Upper lobe of right lung (tissue), 1 donor: ENCODE measurements at regions not wholly inside any gene's neighbourhood (a gene's known extent, or its start where the extent isn't known, plus 50 kb on each side); places are given as distances from the start of the nearest gene placed in this dataset.
A peak's percentile ranks its signal among the peaks of the same experiment; 100 is the strongest.
"Not testable (repeated sequence)": the region's sequence is repeated elsewhere in the genome, so short reads cannot be mapped to it uniquely, and the experiment has no call there.

Experiments used
- ATAC-seq: fragments of 200-7000 bp; cut with Tn5 transposase; one replicate; pipeline ENCODE4 v1.9.1; 2020; ENCODE audit warnings: mild to moderate bottlenecking, moderate library complexity
- DNase-seq: peaks from one replicate; pipeline ENCODE4 v3.0.0-alpha.2; 2020
- H3K27ac ChIP-seq: fragments of 200-600 bp; one replicate; pipeline ENCODE4 v1.8.0; 2022
- H3K27me3 ChIP-seq: fragments of 200-600 bp; one replicate; pipeline ENCODE4 v1.8.0; 2022; ENCODE audit warnings: mild to moderate bottlenecking
- H3K36me3 ChIP-seq: fragments of 200-600 bp; one replicate; pipeline ENCODE4 v1.8.0; 2022
- H3K4me1 ChIP-seq: fragments of 200-600 bp; one replicate; pipeline ENCODE4 v1.8.0; 2022
- H3K4me3 ChIP-seq: fragments of 200-600 bp; one replicate; pipeline ENCODE4 v1.8.0; 2022; ENCODE audit warnings: mild to moderate bottlenecking
- H3K9me3 ChIP-seq: fragments of 200-600 bp; one replicate; pipeline ENCODE4 v1.8.0; 2022
- intact Hi-C: fragments of 100-400 bp; cut with DNase I; formaldehyde crosslinking; loops from one replicate; pipeline ENCODE4 v1.11.0; 2022
- TF ChIP-seq, protein P1 (sequence below): fragments of 200-600 bp; IDR thresholded peaks from one replicate; pipeline ENCODE4 v1.8.0; 2022; ENCODE audit warnings: antibody characterized with exemption
- donor health status: DM: no; HTN: yes; CAD: no; lungs with severe emphysema.

DNA sequence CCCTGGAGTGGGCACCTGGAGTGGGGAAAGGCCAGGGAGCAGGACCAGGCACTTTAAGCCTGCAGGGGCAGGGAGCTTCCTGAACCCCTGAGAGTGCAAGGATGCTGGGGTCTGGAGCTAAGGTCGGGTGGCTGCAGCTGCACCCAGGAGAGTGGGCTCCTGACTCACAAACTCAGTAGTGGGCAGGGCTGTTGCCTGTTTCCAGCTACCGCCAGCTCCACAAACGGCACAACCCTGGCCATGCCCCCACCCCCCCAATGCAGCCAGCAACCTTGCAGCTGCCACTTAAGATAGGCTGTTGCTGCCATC is 688.8 kb downstream of the NYAP2 start:
- ATAC-seq, result no peak

DNA sequence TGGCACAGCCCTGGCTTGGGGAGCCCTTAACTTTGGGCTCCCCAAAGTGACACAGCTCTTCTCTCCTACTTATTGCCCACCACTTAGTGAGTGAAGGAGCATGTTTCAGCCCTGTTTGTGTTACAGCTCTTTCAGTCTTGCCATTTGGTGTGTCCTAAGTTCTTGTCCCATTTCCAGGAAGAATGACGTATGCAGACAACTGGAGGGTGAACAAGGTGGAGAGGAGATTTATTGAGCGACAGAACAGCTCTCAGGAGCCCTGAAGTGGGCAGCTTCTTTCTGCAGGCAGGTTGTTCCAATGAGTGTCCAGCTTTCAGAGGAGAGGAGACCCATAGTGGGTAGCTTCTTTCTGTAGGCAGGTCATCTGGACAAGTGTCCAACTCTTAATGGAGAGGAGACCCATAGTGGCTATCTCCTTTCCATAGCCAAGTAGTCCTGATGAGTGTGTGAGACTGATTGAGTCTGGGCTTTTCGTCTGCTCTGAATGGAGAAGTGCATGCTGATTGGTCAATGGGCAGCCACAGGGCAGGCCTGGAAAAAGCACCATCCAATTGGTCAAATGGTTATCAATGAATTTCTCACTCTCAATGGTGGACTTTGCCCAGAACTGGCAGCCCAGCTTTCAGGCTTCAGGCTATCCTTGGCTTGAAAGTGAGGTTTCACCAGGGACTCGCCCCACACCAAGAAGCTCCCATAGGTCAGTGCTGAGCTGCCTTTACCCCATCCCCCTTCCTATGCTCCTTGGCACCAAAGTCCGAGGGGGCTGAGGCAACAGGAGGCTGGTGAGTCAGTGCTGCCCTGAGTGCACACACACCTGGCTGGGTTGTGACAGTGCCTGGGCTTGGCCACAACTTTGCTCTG is 688.2 kb downstream of the NYAP2 start:
- TF ChIP-seq, protein P1, sequence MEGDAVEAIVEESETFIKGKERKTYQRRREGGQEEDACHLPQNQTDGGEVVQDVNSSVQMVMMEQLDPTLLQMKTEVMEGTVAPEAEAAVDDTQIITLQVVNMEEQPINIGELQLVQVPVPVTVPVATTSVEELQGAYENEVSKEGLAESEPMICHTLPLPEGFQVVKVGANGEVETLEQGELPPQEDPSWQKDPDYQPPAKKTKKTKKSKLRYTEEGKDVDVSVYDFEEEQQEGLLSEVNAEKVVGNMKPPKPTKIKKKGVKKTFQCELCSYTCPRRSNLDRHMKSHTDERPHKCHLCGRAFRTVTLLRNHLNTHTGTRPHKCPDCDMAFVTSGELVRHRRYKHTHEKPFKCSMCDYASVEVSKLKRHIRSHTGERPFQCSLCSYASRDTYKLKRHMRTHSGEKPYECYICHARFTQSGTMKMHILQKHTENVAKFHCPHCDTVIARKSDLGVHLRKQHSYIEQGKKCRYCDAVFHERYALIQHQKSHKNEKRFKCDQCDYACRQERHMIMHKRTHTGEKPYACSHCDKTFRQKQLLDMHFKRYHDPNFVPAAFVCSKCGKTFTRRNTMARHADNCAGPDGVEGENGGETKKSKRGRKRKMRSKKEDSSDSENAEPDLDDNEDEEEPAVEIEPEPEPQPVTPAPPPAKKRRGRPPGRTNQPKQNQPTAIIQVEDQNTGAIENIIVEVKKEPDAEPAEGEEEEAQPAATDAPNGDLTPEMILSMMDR, result no peak
- intact Hi-C loops, result no loop called here
- ATAC-seq, result no peak
- H3K36me3 ChIP-seq, result no peaks in the 10 kb centered on the region
- H3K27me3 ChIP-seq, result no peaks in the 10 kb centered on the region
- H3K9me3 ChIP-seq, result no peaks in the 10 kb centered on the region
- H3K4me1 ChIP-seq, result no peaks in the 10 kb centered on the region
- no peak overlapping the region for H3K4me3 ChIP-seq
- no peak overlapping the region for H3K27ac ChIP-seq
- no peak for DNase-seq

More for the DNA sequence above, 688.8 kb downstream of the NYAP2 start:
- intact Hi-C loops, result no loop called here
- Histone ChIP-seq H3K27me3 (no peaks in the 10 kb centered on the region), H3K4me1 (no peaks in the 10 kb centered on the region), H3K9me3 (no peaks in the 10 kb centered on the region), H3K27ac (no peak overlapping the region), H3K4me3 (no peak overlapping the region), H3K36me3 (no peaks in the 10 kb centered on the region)
- DNase-seq, result no peak
- TF ChIP-seq, protein P1, result no peak

DNA sequence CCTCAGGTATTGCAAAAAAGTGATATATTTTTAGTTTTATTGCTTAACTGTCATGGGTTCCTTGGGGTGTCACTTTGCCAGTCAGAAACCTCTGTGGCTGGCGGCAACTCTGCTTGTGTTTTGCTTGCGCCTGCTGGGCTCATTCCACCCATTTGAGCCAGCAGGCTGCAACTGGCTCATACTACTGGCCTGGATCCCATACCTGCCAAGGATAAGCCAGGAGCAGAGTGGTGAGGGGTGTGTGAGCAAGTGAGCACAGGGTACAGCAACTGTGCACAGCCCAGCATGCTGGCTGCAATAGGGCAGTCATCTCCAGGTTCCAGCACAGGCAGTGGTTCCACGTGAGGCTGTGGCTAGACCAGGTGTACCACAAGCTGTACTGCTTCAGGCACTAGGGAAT is 687.5 kb downstream of the NYAP2 start:
- Histone ChIP-seq H3K9me3 (no peaks in the 10 kb centered on the region), H3K36me3 (no peaks in the 10 kb centered on the region), H3K27ac (no peak overlapping the region), H3K27me3 (no peaks in the 10 kb centered on the region), H3K4me3 (no peak overlapping the region), H3K4me1 (no peaks in the 10 kb centered on the region)
- no peak for DNase-seq
- TF ChIP-seq, protein P1, result no peak
- intact Hi-C loops, result no loop called here
- ATAC-seq, result peak; percentile 33

DNA sequence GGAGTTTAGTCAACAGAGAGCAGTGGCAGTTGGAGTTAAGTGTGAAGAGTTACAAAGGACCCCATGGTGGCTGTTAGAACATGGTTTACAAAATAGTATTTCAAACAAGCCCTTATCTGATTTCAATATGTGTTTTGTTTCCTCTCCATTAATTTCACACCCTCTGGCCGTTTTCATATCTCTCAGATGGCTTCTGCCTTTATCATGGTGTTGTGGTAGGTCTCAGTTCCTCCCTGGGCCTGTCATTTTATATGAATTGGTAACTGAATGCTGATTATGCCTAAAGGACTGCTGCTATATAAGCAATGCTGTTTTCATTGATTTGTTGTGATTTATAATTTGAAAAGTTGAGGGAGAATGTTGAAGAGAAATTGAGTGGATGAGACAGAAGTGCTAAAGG is 686.7 kb downstream of the NYAP2 start:
- H3K4me3 ChIP-seq, result no peak overlapping the region
- no peak for DNase-seq
- H3K27me3 ChIP-seq, result no peaks in the 10 kb centered on the region
- H3K27ac ChIP-seq, result no peak overlapping the region
- H3K4me1 ChIP-seq, result no peaks in the 10 kb centered on the region
- TF ChIP-seq, protein P1, result no peak
- intact Hi-C loops, result no loop called here
- H3K36me3 ChIP-seq, result no peaks in the 10 kb centered on the region
- ATAC-seq, result no peak
- no peaks in the 10 kb centered on the region for H3K9me3 ChIP-seq

DNA sequence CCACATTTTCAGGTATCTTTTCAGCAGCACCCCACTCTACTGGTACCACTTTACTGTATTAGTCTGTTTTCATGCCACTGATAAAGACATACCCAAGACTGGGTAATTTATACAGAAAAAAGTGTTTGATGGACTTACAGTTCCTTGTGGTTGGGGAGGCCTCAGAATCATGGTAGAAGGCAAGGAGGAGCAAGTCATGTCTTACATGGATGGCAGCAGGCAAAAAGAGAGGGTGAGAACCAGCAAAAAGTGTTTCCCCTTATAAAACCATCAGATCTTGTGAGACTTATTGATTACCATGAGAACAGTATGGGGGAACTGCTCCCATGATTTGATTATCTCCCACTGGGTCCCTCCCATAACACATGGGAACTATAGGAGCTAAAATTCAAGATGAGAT is 685.9 kb downstream of the NYAP2 start:
- H3K27ac ChIP-seq, H3K27me3 ChIP-seq, H3K9me3 ChIP-seq, DNase-seq, intact Hi-C loops, ATAC-seq, H3K36me3 ChIP-seq, H3K4me3 ChIP-seq, H3K4me1 ChIP-seq: not testable (repeated sequence)

DNA sequence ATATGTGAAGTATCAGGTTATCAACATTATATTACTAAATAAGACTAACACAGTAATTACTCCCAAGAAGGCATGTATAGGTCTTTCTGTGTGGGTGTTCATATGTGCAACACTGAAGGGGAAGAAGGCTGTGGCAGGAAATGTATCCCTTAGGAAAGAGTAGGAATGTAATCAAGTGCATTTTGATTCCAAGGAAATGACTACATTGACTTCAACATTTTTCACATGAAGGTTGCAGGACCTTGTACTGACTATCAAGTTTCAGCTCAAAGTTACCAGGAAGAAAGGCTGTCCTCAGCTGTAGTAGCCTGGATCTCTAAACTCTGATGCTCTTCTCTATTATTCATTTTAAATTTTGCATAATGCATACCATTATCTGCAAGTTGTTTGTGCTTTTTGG is 680.8 kb downstream of the NYAP2 start:
- DNase-seq (no peak), ATAC-seq (no peak)
- Histone ChIP-seq H3K27ac (no peak overlapping the region), H3K36me3 (no peaks in the 10 kb centered on the region), H3K9me3 (no peaks in the 10 kb centered on the region), H3K27me3 (no peaks in the 10 kb centered on the region), H3K4me1 (no peaks in the 10 kb centered on the region), H3K4me3 (no peak overlapping the region)
- intact Hi-C loops, result no loop called here
- TF ChIP-seq, protein P1, result no peak
